Esophagus muscularis mucosa (tissue), 3 donors: ENCODE measurements at regions not wholly inside any gene's neighbourhood (a gene's known extent, or its start where the extent isn't known, plus 50 kb on each side); places are given as distances from the start of the nearest gene placed in this dataset.

ENCODE experiments used
- EP300 ChIP-seq: sonication (generic); formaldehyde crosslinking; IDR thresholded peaks from one replicate; pipeline ENCODE4 v1.6.1; 2017; ENCODE audit warnings: antibody characterized with exemption
- TF ChIP-seq, protein P1 (sequence below), 3 experiments: fragments of 200-600 bp in 2 of 3; fragments of 450-650 bp in 1 of 3; sonication (generic) in 2 of 3; IDR thresholded peaks; one replicate each; pipeline ENCODE4 v1.5.1; 2017 to 2019; ENCODE audit warnings: antibody characterized with exemption in 3 of 3, mild to moderate bottlenecking in 2 of 3, moderate library complexity in 1 of 3

DNA sequence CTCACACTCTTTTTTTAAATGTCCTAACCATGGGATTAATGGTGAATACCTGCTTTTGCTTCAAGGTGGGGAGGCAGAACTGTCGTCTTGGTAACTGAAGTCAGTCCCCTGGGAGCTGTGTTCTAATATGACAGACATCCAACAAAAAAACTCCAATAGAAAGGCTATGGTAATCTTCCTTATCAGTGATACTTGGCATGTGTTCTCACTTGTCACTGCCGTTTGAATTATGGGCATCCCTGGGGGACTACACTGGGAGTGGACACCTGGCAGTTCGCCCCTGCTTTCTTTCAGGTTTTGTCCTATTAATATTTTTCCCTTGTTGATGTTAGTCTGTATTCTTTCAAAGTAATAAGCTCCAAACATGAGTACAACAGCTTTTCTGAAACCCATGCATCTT lies 252.6 kb downstream of the SLITRK5 start:
- TF ChIP-seq EP300 = no peak
- TF ChIP-seq, protein P1, sequence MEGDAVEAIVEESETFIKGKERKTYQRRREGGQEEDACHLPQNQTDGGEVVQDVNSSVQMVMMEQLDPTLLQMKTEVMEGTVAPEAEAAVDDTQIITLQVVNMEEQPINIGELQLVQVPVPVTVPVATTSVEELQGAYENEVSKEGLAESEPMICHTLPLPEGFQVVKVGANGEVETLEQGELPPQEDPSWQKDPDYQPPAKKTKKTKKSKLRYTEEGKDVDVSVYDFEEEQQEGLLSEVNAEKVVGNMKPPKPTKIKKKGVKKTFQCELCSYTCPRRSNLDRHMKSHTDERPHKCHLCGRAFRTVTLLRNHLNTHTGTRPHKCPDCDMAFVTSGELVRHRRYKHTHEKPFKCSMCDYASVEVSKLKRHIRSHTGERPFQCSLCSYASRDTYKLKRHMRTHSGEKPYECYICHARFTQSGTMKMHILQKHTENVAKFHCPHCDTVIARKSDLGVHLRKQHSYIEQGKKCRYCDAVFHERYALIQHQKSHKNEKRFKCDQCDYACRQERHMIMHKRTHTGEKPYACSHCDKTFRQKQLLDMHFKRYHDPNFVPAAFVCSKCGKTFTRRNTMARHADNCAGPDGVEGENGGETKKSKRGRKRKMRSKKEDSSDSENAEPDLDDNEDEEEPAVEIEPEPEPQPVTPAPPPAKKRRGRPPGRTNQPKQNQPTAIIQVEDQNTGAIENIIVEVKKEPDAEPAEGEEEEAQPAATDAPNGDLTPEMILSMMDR (IDR thresholded peaks at IDR 0.05) = no peak
